PC-9 (cell line): ENCODE measurements at regions not wholly inside any gene's neighbourhood (a gene's known extent, or its start where the extent isn't known, plus 50 kb on each side); places are given as distances from the start of the nearest gene placed in this dataset.

Experiments used
- BruUV-seq: library from RNA; stranded (reverse); fragments of 400-500 nt; replicated peaks from 2 replicates; lab custom pipeline; 2021; lab: Mats Ljungman, UMichigan
- CTCF ChIA-PET: fragments of 300-600 bp; sonication (Branson Sonifier 250); formaldehyde crosslinking; loops from one replicate; lab custom pipeline; 2022; ENCODE audit warnings: antibody characterized with exemption; lab: Charles Lee
- POLR2A ChIA-PET: fragments of 300-600 bp; sonication (Branson Sonifier 250); formaldehyde crosslinking; loops from one replicate; lab custom pipeline; 2022; ENCODE audit warnings: antibody characterized with exemption; ENCODE audit not compliant: unreplicated experiment; lab: Charles Lee
- DNase-seq, 2 experiments: peaks; one replicate each; pipeline versions ENCODE4 v3.0.0 to v3.0.0-alpha.2; 2015 to 2022; ENCODE audit warnings: mixed read lengths in 1 of 2
- H2AFZ ChIP-seq: fragments of 200-600 bp; sonication (generic); 2 replicates; pipeline ENCODE4 v1.8.1; 2017; ENCODE audit warnings: antibody characterized with exemption
- H3F3A ChIP-seq: fragments of 200-600 bp; sonication (generic); 2 replicates; pipeline ENCODE4 v1.8.1; 2017; ENCODE audit warnings: antibody characterized with exemption, mild to moderate bottlenecking, low read depth; ENCODE audit not compliant: insufficient read depth
- H3K27ac ChIP-seq: fragments of 200-600 bp; sonication (generic); 2 replicates; pipeline ENCODE4 v1.6.1; 2016; ENCODE audit warnings: mixed run types
- H3K27me3 ChIP-seq: fragments of 200-600 bp; sonication (generic); 2 replicates; pipeline ENCODE4 v1.6.1; 2016; ENCODE audit warnings: low read depth, mixed run types; ENCODE audit not compliant: insufficient read depth
- H3K36me3 ChIP-seq: fragments of 200-600 bp; sonication (generic); 2 replicates; pipeline ENCODE4 v1.6.1; 2016; ENCODE audit warnings: low read depth, mixed run types
- H3K4me1 ChIP-seq: fragments of 200-600 bp; sonication (generic); replicated peaks from 2 replicates; pipeline ENCODE4 v1.6.1; 2016; ENCODE audit warnings: mixed run types; ENCODE audit not compliant: insufficient read depth
- H3K4me2 ChIP-seq: fragments of 200-600 bp; sonication (generic); 2 replicates; pipeline ENCODE4 v1.6.1; 2017; ENCODE audit warnings: mixed run types
- H3K4me3 ChIP-seq: fragments of 200-600 bp; sonication (generic); 2 replicates; pipeline ENCODE4 v1.6.1; 2016; ENCODE audit warnings: mixed run types
- H3K79me2 ChIP-seq: fragments of 200-600 bp; sonication (generic); 2 replicates; pipeline ENCODE4 v1.6.1; 2017; ENCODE audit warnings: low read depth, mixed run types
- H3K9me2 ChIP-seq: fragments of 200-600 bp; sonication (generic); 2 replicates; pipeline ENCODE4 v1.8.1; 2017; ENCODE audit warnings: mild to moderate bottlenecking; ENCODE audit not compliant: insufficient read depth
- H3K9me3 ChIP-seq: fragments of 200-600 bp; sonication (generic); 2 replicates; pipeline ENCODE4 v1.8.1; 2016; ENCODE audit warnings: low read depth; ENCODE audit not compliant: insufficient read depth
- H4K20me1 ChIP-seq: fragments of 200-600 bp; sonication (generic); 2 replicates; pipeline ENCODE4 v1.8.1; 2017; ENCODE audit not compliant: insufficient read depth
- CTCF ChIP-seq: fragments of 200-600 bp; sonication (generic); conservative IDR thresholded peaks from 2 replicates; pipeline ENCODE4 v1.6.1; 2017; ENCODE audit warnings: mixed run types, antibody characterized with exemption, mild to moderate bottlenecking, moderate library complexity
- EZH2 ChIP-seq: fragments of 200-600 bp; sonication (generic); IDR thresholded peaks from 2 replicates; pipeline ENCODE4 v1.8.0; 2017; ENCODE audit warnings: antibody characterized with exemption, low read depth
- intact Hi-C: fragments of 100-400 bp; cut with micrococcal nuclease; formaldehyde crosslinking; loops from one replicate; pipeline ENCODE4 v1.10.0; 2022; ENCODE audit not compliant: unreplicated experiment

GRCh38 chr13:110806636-110807035, 93.1 kb downstream of the ING1 start:
- Histone ChIP-seq H3K36me3 (no peaks in the 10 kb centered on the region), H3K9me3 (no peaks in the 10 kb centered on the region), H3K9me2 (no peaks in the 10 kb centered on the region), H3K4me2 (no peak overlapping the region), H2AFZ (no peak overlapping the region), H3K4me3 (no peak overlapping the region), H4K20me1 (no peaks in the 10 kb centered on the region), H3F3A (no peaks in the 10 kb centered on the region), H3K27me3 (peaks cover 11% of the 10 kb centered on the region), H3K4me1 (no peaks in the 10 kb centered on the region), H3K27ac (no peak overlapping the region), H3K79me2 (no peaks in the 10 kb centered on the region)
- no TSS peak for BruUV-seq
- ChIA-PET CTCF (interaction anchor here (0.5 kb wide), 1 partner anchor 8 kb away, joined by 5 read pairs; no protein-coding TSS in a partner anchor), POLR2A (no interaction called here)
- intact Hi-C loops: no loop called here
- TF ChIP-seq EZH2: no peak
- no peak for TF ChIP-seq CTCF
- no peak for DNase-seq

- no TSS peak for BruUV-seq
- CTCF ChIA-PET: no interaction called here
- no peak overlapping the region for H2AFZ ChIP-seq
- no peak overlapping the region for H3K4me3 ChIP-seq
- POLR2A ChIA-PET: no interaction called here
- no peak for DNase-seq
- H3K9me3 ChIP-seq: no peaks in the 10 kb centered on the region
- H3K36me3 ChIP-seq: no peaks in the 10 kb centered on the region
- no peaks in the 10 kb centered on the region for H3K79me2 ChIP-seq
- no peaks in the 10 kb centered on the region for H3K4me1 ChIP-seq
- no peak overlapping the region for H3K4me2 ChIP-seq
- H3K27ac ChIP-seq: no peak overlapping the region
- peaks cover 3% of the 10 kb centered on the region; the same call in 1 of the 2 replicates for H3K27me3 ChIP-seq
- H3K9me2 ChIP-seq: no peaks in the 10 kb centered on the region
- TF ChIP-seq EZH2 (no peak), CTCF (no peak)
- no peaks in the 10 kb centered on the region for H4K20me1 ChIP-seq
- H3F3A ChIP-seq: no peaks in the 10 kb centered on the region
- intact Hi-C loops: no loop called here
Observed at GRCh38 chr13:110807546-110807945, 94.0 kb downstream of the ING1 start.

DNA sequence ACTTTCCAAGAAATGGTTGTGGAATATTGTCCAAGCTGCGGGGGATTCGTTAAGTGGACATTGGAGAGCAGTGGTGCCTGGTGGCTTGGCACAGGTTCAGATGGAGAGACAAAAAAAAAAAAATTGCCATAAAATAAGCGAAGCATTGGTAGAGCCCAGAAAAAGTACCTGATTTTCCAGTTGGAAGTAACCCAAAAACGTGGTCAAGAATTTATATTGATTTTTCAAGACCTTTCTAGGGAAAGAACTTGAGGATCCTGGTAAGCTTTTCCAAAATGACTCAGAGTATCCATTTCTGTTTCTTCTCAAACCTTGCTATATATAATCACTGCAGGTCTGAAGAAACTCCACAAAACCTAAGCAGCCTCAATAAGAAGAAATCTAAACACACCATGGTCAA, 94.6 kb downstream of the ING1 start:
- no peak overlapping the region for H3K4me2 ChIP-seq
- ChIA-PET POLR2A (no interaction called here), CTCF (no interaction called here)
- TF ChIP-seq EZH2: no peak
- TF ChIP-seq CTCF: no peak
- H3K27me3 ChIP-seq: no peaks in the 10 kb centered on the region
- DNase-seq: no peak
- no peaks in the 10 kb centered on the region for H3K36me3 ChIP-seq
- BruUV-seq: no TSS peak
- no peaks in the 10 kb centered on the region for H3K4me1 ChIP-seq
- no peaks in the 10 kb centered on the region for H3K79me2 ChIP-seq
- no peaks in the 10 kb centered on the region for H3F3A ChIP-seq
- H3K9me2 ChIP-seq: no peaks in the 10 kb centered on the region
- intact Hi-C loops: no loop called here
- no peak overlapping the region for H2AFZ ChIP-seq
- no peaks in the 10 kb centered on the region for H3K9me3 ChIP-seq
- H4K20me1 ChIP-seq: no peaks in the 10 kb centered on the region
- H3K27ac ChIP-seq: no peak overlapping the region
- no peak overlapping the region for H3K4me3 ChIP-seq
